GM18511 (cell line): ENCODE measurements at regions not wholly inside any gene's neighbourhood (a gene's known extent, or its start where the extent isn't known, plus 50 kb on each side); places are given as distances from the start of the nearest gene placed in this dataset.

Experiments used
- ATAC-seq: cut with Tn5 transposase; IDR thresholded peaks from one replicate; pipeline ENCODE4 v1.9.1; 2021; ENCODE audit warnings: mild to moderate bottlenecking, moderate library complexity; ENCODE audit not compliant: unreplicated experiment

DNA sequence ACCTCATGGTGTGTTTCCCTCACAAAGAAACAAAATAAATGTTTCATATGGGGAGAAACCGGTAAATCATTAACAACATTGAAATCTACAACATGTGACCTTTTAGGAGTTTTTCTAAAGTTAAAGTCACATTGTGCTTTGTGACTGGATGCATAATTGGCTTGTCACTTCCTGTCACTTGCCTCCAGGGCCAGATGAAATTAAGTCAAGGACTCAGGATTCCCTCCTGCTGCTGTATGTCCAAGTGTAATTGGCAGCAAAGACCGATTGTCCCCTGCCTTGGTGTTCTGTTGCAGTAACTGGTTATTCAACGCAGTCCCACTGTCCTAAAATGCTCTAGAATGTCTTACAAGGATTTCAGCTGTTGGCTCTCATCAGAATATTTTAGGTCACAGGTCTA is 448.2 kb downstream of the LIG4 start:
- ATAC-seq: no peak

- no peak for ATAC-seq
Measured at GRCh38 chr13:107765724-107766401, 449.5 kb downstream of the LIG4 start.

DNA sequence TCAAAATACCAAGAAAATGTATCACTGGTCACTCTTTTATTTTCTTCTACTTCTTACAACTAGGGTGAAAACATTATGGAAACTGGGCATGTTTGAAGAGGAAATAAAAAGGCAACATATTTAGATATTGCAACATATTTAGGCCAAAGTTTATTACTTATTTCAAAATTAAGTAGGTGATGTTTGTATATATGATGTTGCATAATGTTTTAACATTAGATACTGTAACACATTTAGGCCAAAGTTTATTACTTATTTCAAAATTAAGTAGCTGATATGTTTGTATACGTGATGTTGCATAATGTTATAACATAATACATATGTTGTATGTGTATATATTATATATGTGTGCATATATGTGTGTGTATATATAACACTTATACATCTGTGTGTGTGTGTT is 451.3 kb downstream of the LIG4 start:
- no peak for ATAC-seq

GRCh38 chr13:107753748-107754147 is 461.6 kb downstream of the LIG4 start:
- no peak for ATAC-seq

DNA sequence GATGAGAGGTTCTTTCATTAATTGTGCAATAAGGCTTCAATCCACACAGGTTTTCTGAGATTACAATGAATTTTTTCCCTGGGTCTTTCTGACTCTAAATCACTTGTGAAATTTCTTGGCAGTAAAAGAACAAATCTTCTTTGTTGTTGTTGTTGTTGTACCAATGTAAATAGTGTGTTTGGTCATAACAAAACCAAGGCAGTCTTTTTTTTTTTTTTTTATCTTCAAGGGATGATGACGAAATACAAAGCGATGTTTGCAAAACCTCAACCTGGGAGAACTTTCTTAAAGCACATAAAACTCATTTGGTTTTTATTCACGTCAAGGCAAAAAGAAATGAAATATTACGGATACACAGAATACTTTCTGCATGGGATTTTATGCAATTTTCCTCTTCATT is 462.0 kb downstream of the LIG4 start:
- no peak for ATAC-seq

GRCh38 chr13:107743983-107744382 is 471.4 kb downstream of the LIG4 start:
- ATAC-seq: no peak

- ATAC-seq: no peak
Measured at GRCh38 chr13:107743526-107743925, 471.8 kb downstream of the LIG4 start.

DNA sequence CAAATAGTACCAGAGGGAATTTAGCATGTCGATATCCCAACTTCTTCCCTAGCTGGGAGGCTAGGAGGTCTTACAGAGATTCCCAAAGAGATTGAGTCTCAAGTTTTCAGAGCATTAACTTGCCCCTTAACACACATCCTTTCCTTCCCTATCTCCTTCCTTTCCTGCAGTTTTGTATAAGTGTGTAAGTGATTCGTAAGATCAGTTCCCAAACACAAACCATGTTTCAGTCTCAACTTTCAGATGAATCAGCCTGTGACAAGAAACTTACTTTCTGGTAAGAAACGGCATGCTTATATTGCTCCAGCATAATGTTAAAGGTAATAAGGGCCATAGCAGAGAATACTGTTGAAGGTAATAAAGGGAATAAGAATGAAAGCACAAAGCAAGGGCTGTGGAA is 472.2 kb downstream of the LIG4 start:
- ATAC-seq: no peak

DNA sequence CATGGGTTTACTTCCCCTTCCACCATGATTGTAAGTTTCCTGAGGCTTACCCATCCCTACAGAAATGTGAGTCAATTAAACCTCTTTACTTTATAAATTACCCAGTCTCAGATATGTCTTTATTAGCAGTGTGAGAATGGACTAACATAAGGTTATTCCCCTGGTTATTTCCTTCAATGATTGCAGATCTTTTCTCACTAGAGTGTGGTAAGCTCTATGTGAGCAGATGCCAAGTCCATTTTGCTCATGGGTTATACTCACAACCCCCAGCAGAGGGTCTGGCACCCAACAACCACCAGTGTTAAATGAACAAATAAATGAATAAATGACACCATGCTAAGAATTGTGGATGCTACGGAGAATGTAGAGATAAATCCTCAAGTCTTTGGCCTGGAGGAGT is 472.8 kb downstream of the LIG4 start:
- ATAC-seq: no peak

GRCh38 chr13:107738004-107738403 is 477.3 kb downstream of the LIG4 start:
- no peak for ATAC-seq

GRCh38 chr13:107736731-107737130 is 478.6 kb downstream of the LIG4 start:
- ATAC-seq: no peak

DNA sequence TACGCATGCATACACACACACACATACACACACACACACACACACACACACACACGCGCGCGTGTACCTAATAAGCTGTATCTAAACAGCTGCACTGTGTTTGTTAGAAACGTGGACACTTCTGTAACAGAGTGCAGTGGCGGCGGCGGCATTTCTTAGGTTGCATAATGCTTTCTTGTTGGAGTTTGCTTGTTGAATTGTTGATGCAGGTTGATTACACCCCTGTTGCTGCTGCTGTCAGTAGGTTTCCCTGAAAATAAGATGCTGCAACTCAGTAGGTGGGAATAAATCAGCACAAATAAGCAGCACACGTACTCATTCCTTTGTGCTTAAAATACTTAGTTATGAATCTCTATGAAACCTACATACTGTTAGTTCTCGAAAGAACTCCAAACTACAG is 479.2 kb downstream of the LIG4 start:
- no peak for ATAC-seq

- no peak for ATAC-seq
Measured at GRCh38 chr13:107734891-107735625, 480.3 kb downstream of the LIG4 start.

DNA sequence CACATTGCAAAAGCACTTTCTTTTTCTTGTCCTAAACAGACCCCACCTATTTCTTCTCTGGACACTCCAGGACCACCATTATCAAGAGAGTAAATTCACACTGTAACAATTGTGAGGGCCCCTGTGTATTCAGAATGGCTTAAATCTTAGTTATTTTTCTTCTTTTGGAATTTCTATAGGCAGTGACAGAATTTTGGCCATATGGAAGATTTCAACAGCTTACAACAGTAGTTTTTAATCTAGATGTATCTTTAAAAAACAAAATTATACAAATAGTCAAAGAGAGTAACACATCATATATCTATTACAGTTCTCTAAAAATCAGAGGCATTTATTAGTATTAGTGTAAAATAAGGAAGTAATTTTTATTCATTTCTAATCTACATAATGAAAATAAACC is 482.1 kb downstream of the LIG4 start:
- no peak for ATAC-seq

GRCh38 chr13:107730813-107731212 is 484.5 kb downstream of the LIG4 start:
- no peak for ATAC-seq

DNA sequence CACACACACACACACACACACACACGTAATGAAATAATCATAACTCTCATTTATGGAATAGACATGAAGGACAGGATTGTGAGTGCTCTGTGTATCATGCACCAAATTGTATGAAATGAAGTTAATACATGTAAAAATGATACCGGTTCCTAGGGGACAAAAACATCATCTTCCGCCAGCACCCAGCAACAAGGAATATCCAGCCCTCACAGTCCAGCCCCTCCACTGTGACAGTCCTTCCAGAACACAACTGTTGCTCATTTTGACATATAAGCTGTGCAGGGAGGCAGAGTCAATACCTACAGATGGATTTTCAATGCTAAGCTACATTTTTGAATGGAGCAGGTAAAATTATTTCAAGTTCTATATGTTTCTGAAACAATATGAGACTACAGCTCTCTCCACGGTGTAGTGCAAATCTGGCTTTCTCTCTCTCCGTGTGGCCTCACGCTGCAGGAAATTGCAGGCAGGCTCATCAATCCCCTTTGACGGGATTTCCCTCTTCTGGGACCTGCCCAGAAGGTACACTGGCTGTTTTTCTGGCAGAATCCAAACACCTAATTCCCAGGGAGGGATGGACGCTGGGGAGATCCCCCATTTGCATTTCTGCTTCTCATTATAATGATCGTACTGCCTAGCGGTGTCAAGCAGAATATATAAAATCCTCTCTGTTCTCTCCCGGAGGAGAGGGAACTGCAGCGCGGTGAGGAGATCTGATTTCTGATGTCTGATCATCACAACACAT is 494.0 kb downstream of the LIG4 start:
- ATAC-seq: no peak

DNA sequence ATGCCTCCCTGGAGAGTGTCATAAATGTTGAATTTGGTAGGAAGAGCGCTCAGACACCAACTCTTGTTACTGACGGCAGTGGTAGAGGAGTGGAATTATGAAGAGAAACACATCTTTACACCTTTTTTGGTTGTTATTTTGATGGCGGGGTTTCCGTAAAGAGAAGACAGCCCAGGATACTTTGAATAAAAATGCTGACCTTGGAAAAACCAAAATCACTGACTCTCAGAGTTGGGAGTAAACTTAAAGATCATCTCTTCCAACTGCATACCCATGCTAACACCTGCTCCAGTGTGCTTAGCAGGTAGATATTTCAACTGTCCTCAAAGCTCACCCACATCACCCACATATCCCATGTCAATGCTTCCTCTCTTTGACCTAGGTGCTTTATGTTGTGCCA is 498.6 kb downstream of the LIG4 start:
- no peak for ATAC-seq

GRCh38 chr13:107716241-107716640 is 499.1 kb downstream of the LIG4 start:
- ATAC-seq: no peak

- ATAC-seq: no peak
Measured at GRCh38 chr13:107715496-107715895, 499.8 kb downstream of the LIG4 start.

- no peak for ATAC-seq
Measured at GRCh38 chr13:107713314-107713713, 502.0 kb downstream of the LIG4 start.

DNA sequence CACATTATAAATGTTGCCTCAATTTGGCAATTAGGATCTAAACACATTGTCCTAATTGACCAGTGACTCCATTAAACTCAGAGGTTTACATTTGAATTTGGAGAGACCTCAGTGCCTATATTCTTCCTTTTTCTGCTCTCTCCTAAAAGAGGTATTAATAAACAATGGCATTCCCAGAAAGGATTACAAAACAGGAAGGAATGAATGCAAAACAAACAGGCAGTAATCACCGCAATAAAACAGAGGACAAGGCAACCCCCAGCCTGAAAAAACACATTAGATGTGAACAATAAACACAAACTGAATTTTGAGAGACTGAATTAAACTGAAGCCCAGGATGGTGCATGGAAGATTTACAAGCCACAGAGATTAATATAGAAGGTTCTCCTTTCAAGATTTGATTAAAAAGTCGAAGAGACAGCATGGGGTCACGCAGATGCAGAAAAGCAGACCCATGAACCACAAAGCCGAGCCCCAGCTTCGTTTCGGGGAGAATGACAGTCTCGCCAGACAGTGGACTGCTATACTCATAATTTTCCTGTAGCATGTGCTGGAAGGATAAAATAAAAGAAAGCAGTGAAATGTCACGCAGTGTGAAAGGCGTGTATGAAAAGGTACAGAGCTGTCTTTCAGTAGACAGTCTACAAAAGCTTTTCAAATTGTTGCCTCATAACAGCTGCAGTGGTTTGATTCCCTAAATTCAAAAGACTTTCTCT is 503.0 kb downstream of the LIG4 start:
- no peak for ATAC-seq
